Skeletal muscle tissue (tissue), 3 donors: ENCODE measurements at regions not wholly inside any gene's neighbourhood (a gene's known extent, or its start where the extent isn't known, plus 50 kb on each side); places are given as distances from the start of the nearest gene placed in this dataset.

Experiments used
- H3K27ac ChIP-seq: one replicate; pipeline ENCODE4 v1.7.0; 2013; ENCODE audit warnings: mild to moderate bottlenecking, low read depth, low read length, inconsistent platforms
- H3K27me3 ChIP-seq, 3 donors: one replicate each; pipeline ENCODE4 v1.7.0; 2013; ENCODE audit warnings: low read length in 3 of 3; ENCODE audit not compliant: control insufficient read depth in 3 of 3, insufficient read depth in 3 of 3
- H3K36me3 ChIP-seq, 3 donors: one replicate each; pipeline ENCODE4 v1.7.0; 2013; ENCODE audit warnings: low read length in 3 of 3; ENCODE audit not compliant: control insufficient read depth in 3 of 3, insufficient read depth in 3 of 3
- H3K4me1 ChIP-seq, 3 donors: one replicate each; pipeline ENCODE4 v1.7.0; 2013; ENCODE audit warnings: low read length in 3 of 3, mild to moderate bottlenecking in 3 of 3; ENCODE audit not compliant: control insufficient read depth in 3 of 3, insufficient read depth in 3 of 3
- H3K4me3 ChIP-seq, 3 donors: one replicate each; pipeline ENCODE4 v1.7.0; 2013; ENCODE audit warnings: low read length in 3 of 3
- H3K9ac ChIP-seq, 3 donors: one replicate each; pipeline ENCODE4 v1.7.0; 2013; ENCODE audit warnings: low read length in 3 of 3, mild to moderate bottlenecking in 3 of 3, moderate library complexity in 2 of 3, low read depth in 1 of 3
- H3K9me3 ChIP-seq, 3 donors: one replicate each; pipeline ENCODE4 v1.7.0; 2013; ENCODE audit warnings: low read length in 3 of 3; ENCODE audit not compliant: control insufficient read depth in 3 of 3
- donor health status: Osteomylitis.

GRCh38 chr9:115910959-115911358 lies 242.6 kb upstream of the PAPPA start:
- Histone ChIP-seq H3K4me1 (no peaks in the 10 kb centered on the region), H3K36me3 (no peaks in the 10 kb centered on the region), H3K9me3 (no peaks in the 10 kb centered on the region), H3K27ac (no peak overlapping the region), H3K4me3 (no peak overlapping the region), H3K27me3 (no peaks in the 10 kb centered on the region), H3K9ac (no peak overlapping the region)

- H3K4me3 ChIP-seq, result no peak overlapping the region
- H3K9ac ChIP-seq, result no peak overlapping the region
- H3K36me3 ChIP-seq, result no peaks in the 10 kb centered on the region
- no peak overlapping the region for H3K27ac ChIP-seq
- H3K27me3 ChIP-seq, result no peaks in the 10 kb centered on the region
- H3K9me3 ChIP-seq, result no peaks in the 10 kb centered on the region
- H3K4me1 ChIP-seq, result no peaks in the 10 kb centered on the region
Observed at GRCh38 chr9:115912086-115912485, 241.5 kb upstream of the PAPPA start.

- H3K27me3 ChIP-seq, result no peaks in the 10 kb centered on the region
- no peaks in the 10 kb centered on the region for H3K4me1 ChIP-seq
- no peak overlapping the region for H3K9ac ChIP-seq
- H3K36me3 ChIP-seq, result no peaks in the 10 kb centered on the region
- H3K9me3 ChIP-seq, result no peaks in the 10 kb centered on the region
- no peak overlapping the region for H3K4me3 ChIP-seq
- no peak overlapping the region for H3K27ac ChIP-seq
Observed at GRCh38 chr9:115913696-115914095, 239.9 kb upstream of the PAPPA start.

- H3K9me3 ChIP-seq, result no peaks in the 10 kb centered on the region
- H3K9ac ChIP-seq, result no peak overlapping the region
- no peak overlapping the region for H3K27ac ChIP-seq
- no peaks in the 10 kb centered on the region for H3K36me3 ChIP-seq
- H3K4me1 ChIP-seq, result no peaks in the 10 kb centered on the region
- no peaks in the 10 kb centered on the region for H3K27me3 ChIP-seq
- no peak overlapping the region for H3K4me3 ChIP-seq
Observed at GRCh38 chr9:115914291-115914690, 239.3 kb upstream of the PAPPA start.

GRCh38 chr9:115921301-115921700 lies 232.3 kb upstream of the PAPPA start:
- H3K4me1 ChIP-seq, result no peaks in the 10 kb centered on the region
- no peak overlapping the region for H3K4me3 ChIP-seq
- H3K36me3 ChIP-seq, result no peaks in the 10 kb centered on the region
- no peaks in the 10 kb centered on the region for H3K27me3 ChIP-seq
- no peak overlapping the region for H3K9ac ChIP-seq
- H3K27ac ChIP-seq, result no peak overlapping the region
- no peaks in the 10 kb centered on the region for H3K9me3 ChIP-seq

- no peak overlapping the region for H3K9ac ChIP-seq
- no peaks in the 10 kb centered on the region for H3K9me3 ChIP-seq
- no peak overlapping the region for H3K27ac ChIP-seq
- H3K4me3 ChIP-seq, result no peak overlapping the region
- H3K27me3 ChIP-seq, result no peaks in the 10 kb centered on the region
- H3K36me3 ChIP-seq, result no peaks in the 10 kb centered on the region
- H3K4me1 ChIP-seq, result no peaks in the 10 kb centered on the region
Observed at GRCh38 chr9:115922444-115922843, 231.1 kb upstream of the PAPPA start.

- H3K9me3 ChIP-seq, result no peaks in the 10 kb centered on the region
- no peaks in the 10 kb centered on the region for H3K27me3 ChIP-seq
- H3K4me1 ChIP-seq, result no peaks in the 10 kb centered on the region
- H3K9ac ChIP-seq, result no peak overlapping the region
- H3K4me3 ChIP-seq, result no peak overlapping the region
- H3K27ac ChIP-seq, result no peak overlapping the region
- H3K36me3 ChIP-seq, result no peaks in the 10 kb centered on the region
Observed at GRCh38 chr9:115923410-115923809, 230.2 kb upstream of the PAPPA start.

- H3K4me1 ChIP-seq, result no peaks in the 10 kb centered on the region
- no peaks in the 10 kb centered on the region for H3K27me3 ChIP-seq
- no peaks in the 10 kb centered on the region for H3K9me3 ChIP-seq
- H3K36me3 ChIP-seq, result no peaks in the 10 kb centered on the region
- H3K9ac ChIP-seq, result no peak overlapping the region
- no peak overlapping the region for H3K27ac ChIP-seq
- H3K4me3 ChIP-seq, result no peak overlapping the region
Observed at GRCh38 chr9:115923903-115924668, 229.5 kb upstream of the PAPPA start.

- Histone ChIP-seq H3K4me1 (no peaks in the 10 kb centered on the region), H3K9ac (no peak overlapping the region), H3K27ac (no peak overlapping the region), H3K9me3 (no peaks in the 10 kb centered on the region), H3K36me3 (no peaks in the 10 kb centered on the region), H3K4me3 (no peak overlapping the region), H3K27me3 (no peaks in the 10 kb centered on the region)
Observed at GRCh38 chr9:115924669-115924987, 229.0 kb upstream of the PAPPA start.

- no peaks in the 10 kb centered on the region for H3K9me3 ChIP-seq
- H3K36me3 ChIP-seq, result no peaks in the 10 kb centered on the region
- no peak overlapping the region for H3K4me3 ChIP-seq
- no peak overlapping the region for H3K9ac ChIP-seq
- no peak overlapping the region for H3K27ac ChIP-seq
- H3K4me1 ChIP-seq, result no peaks in the 10 kb centered on the region
- H3K27me3 ChIP-seq, result no peaks in the 10 kb centered on the region
Observed at GRCh38 chr9:115925424-115925823, 228.2 kb upstream of the PAPPA start.
